ENCODE measurements at regions not wholly inside any gene's neighbourhood (a gene's known extent, or its start where the extent isn't known, plus 50 kb on each side); places are given as distances from the start of the nearest gene placed in this dataset.

DNA sequence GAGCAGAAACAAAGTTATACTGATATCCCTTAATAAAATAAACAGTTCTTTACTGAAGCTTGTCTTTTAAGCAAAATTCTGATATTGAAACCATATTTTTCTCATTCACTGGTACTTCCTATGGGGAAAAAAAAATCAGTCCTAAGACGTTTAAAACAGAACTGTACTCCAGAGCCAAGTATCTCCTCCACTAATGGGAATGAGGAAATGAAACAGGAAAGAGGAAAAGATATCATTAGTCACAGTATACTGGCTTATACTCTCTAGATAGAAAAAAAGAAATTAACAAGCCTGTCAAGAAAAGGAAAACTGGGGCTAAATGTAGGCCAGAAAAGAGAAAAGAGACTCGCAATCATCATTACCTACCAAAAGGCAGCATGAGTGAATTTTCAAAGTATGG is 252.7 kb downstream of the CENPC start:
- H3K36me3 ChIP-seq (ENCODE audit: insufficient read depth, low read length): no peaks in the 10 kb centered on the region
- H3K9me2 ChIP-seq (replicated peaks; ENCODE audit: low read depth, low read length): no peaks in the 10 kb centered on the region
- no peaks in the 10 kb centered on the region for H3K79me2 ChIP-seq (ENCODE audit: insufficient read depth, low read length)
- no peak overlapping the region for H3K4me3 ChIP-seq (ENCODE audit: low read length, poor library complexity, severe bottlenecking)
- no peaks in the 10 kb centered on the region for H3K27me3 ChIP-seq (ENCODE audit: insufficient read depth, low read length, poor library complexity, severe bottlenecking)
- no peaks in the 10 kb centered on the region for H3K9me3 ChIP-seq (ENCODE audit: insufficient read depth, low read depth, low read length)
- no peak overlapping the region for H2AFZ ChIP-seq (ENCODE audit: low read length)
- H4K20me1 ChIP-seq (ENCODE audit: insufficient read depth, low read length, poor library complexity, severe bottlenecking): no peaks in the 10 kb centered on the region
- no peak for TF ChIP-seq CTCF (conservative IDR thresholded peaks at IDR 0.05; ENCODE audit: low read length)
- no peak for TF ChIP-seq EZH2phosphoT487 (IDR thresholded peaks at IDR 0.05; ENCODE audit: borderline replicate concordance)
- peaks cover 6% of the 10 kb centered on the region for H3K4me1 ChIP-seq (ENCODE audit: insufficient read depth, low read length, poor library complexity, severe bottlenecking)
- no peak overlapping the region for H3K9ac ChIP-seq (ENCODE audit: low read depth, low read length, poor library complexity, severe bottlenecking)
- no peak overlapping the region for H3K4me2 ChIP-seq (ENCODE audit: low read depth, low read length, poor library complexity, severe bottlenecking)
- no peaks in the 10 kb centered on the region for H3F3A ChIP-seq (ENCODE audit: low read depth)

- Histone ChIP-seq H3K27me3 (ENCODE audit: insufficient read depth, low read length, poor library complexity, severe bottlenecking) (no peaks in the 10 kb centered on the region), H2AFZ (ENCODE audit: low read length) (0 out of 2 replicates have a peak overlapping the region, but pooled peaks have one; percentile 7), H3K4me3 (ENCODE audit: low read length, poor library complexity, severe bottlenecking) (no peak overlapping the region), H3K9me2 (replicated peaks; ENCODE audit: low read depth, low read length) (no peaks in the 10 kb centered on the region), H3K4me1 (ENCODE audit: insufficient read depth, low read length, poor library complexity, severe bottlenecking) (peaks cover 6% of the 10 kb centered on the region), H3K9ac (ENCODE audit: low read depth, low read length, poor library complexity, severe bottlenecking) (no peak overlapping the region), H3K79me2 (ENCODE audit: insufficient read depth, low read length) (no peaks in the 10 kb centered on the region), H4K20me1 (ENCODE audit: insufficient read depth, low read length, poor library complexity, severe bottlenecking) (no peaks in the 10 kb centered on the region), H3K9me3 (ENCODE audit: insufficient read depth, low read depth, low read length) (no peaks in the 10 kb centered on the region), H3K4me2 (ENCODE audit: low read depth, low read length, poor library complexity, severe bottlenecking) (no peak overlapping the region), H3K36me3 (ENCODE audit: insufficient read depth, low read length) (no peaks in the 10 kb centered on the region), H3F3A (ENCODE audit: low read depth) (no peaks in the 10 kb centered on the region)
- no peak for TF ChIP-seq EZH2phosphoT487 (IDR thresholded peaks at IDR 0.05; ENCODE audit: borderline replicate concordance)
- TF ChIP-seq CTCF (conservative IDR thresholded peaks at IDR 0.05; ENCODE audit: low read length): no peak
Measured at GRCh38 chr4:67292045-67292444, 253.3 kb downstream of the CENPC start.

DNA sequence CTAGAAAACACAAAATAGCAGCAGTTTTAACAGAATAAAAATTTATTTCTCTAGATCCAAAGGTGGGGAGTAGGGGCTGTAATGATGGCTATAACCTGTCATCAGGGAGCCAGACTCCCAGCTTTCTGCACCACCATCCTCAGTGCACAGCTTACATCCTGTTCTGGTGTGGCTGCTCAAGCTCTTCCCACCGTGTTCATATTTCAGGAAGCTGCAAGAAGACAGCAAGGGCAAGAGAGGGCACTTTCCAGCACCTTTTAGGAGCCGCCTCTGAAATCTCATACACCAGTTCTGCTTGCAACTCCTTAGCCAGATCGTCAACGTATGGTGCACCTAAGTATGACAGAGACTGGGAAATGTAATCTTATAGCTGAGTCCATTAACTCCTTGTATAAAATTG is 253.7 kb downstream of the CENPC start:
- H2AFZ ChIP-seq (ENCODE audit: low read length): 0 out of 2 replicates have a peak overlapping the region, but pooled peaks have one; percentile 7
- TF ChIP-seq CTCF (conservative IDR thresholded peaks at IDR 0.05; ENCODE audit: low read length) (no peak), EZH2phosphoT487 (IDR thresholded peaks at IDR 0.05; ENCODE audit: borderline replicate concordance) (no peak)

More for the DNA sequence above, 253.7 kb downstream of the CENPC start:
- Histone ChIP-seq H3K4me3 (ENCODE audit: low read length, poor library complexity, severe bottlenecking) (no peak overlapping the region), H3K27me3 (ENCODE audit: insufficient read depth, low read length, poor library complexity, severe bottlenecking) (no peaks in the 10 kb centered on the region), H3K4me2 (ENCODE audit: low read depth, low read length, poor library complexity, severe bottlenecking) (no peak overlapping the region), H3K79me2 (ENCODE audit: insufficient read depth, low read length) (no peaks in the 10 kb centered on the region), H4K20me1 (ENCODE audit: insufficient read depth, low read length, poor library complexity, severe bottlenecking) (no peaks in the 10 kb centered on the region), H3K9ac (ENCODE audit: low read depth, low read length, poor library complexity, severe bottlenecking) (no peak overlapping the region), H3K9me3 (ENCODE audit: insufficient read depth, low read depth, low read length) (no peaks in the 10 kb centered on the region), H3K4me1 (ENCODE audit: insufficient read depth, low read length, poor library complexity, severe bottlenecking) (peaks cover 6% of the 10 kb centered on the region), H3F3A (ENCODE audit: low read depth) (no peaks in the 10 kb centered on the region), H3K36me3 (ENCODE audit: insufficient read depth, low read length) (no peaks in the 10 kb centered on the region), H3K9me2 (replicated peaks; ENCODE audit: low read depth, low read length) (no peaks in the 10 kb centered on the region)
